ENCODE measurements at regions not wholly inside any gene's neighbourhood (a gene's known extent, or its start where the extent isn't known, plus 50 kb on each side); places are given as distances from the start of the nearest gene placed in this dataset.
"Not testable (repeated sequence)": the region's sequence is repeated elsewhere in the genome, so short reads cannot be mapped to it uniquely, and the experiment has no call there.

- DNase-seq (ENCODE audit: low spot score), result no peak
Observed at GRCh38 chr22:34599567-34599966, 466.4 kb upstream of the ISX start.

DNA sequence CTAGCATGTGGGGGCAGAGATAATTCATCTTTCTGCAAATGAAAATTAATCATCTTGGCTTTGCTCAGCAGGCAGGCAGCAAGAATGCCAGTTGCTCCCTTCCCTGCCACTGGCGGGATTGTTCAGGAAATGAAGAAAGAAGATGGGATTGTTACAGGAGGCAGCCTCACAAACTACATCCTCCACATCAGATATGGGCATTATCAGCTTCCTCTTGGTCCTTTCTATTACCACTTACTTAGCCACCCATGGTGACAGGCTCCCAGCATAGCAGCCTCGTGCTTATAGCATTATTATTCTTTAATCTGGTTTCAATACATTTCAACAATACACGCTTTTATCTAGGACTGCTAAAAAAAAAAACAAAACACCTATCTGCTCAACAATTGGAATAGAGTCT is 461.6 kb upstream of the ISX start:
- no peak for DNase-seq (ENCODE audit: low spot score)

DNA sequence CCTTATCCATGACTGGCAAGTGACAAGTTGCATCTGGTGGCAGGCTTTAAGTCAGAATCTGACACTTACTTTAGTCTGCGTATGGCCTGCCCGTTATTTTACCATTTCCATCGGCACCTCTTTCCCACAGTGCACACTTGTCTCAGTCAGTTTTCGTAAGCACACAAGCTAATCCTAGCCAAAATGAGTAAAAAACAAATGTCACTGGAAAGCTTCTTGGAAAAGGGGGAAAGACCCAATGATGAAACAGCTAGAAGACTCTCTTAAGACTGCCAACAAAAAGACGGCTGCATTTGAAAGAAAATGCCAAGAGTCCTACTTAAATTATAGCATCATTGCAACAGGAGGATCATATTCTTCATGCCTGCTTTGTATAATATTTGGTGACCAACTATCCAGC is 457.9 kb upstream of the ISX start:
- no peak for DNase-seq (ENCODE audit: low spot score)

DNA sequence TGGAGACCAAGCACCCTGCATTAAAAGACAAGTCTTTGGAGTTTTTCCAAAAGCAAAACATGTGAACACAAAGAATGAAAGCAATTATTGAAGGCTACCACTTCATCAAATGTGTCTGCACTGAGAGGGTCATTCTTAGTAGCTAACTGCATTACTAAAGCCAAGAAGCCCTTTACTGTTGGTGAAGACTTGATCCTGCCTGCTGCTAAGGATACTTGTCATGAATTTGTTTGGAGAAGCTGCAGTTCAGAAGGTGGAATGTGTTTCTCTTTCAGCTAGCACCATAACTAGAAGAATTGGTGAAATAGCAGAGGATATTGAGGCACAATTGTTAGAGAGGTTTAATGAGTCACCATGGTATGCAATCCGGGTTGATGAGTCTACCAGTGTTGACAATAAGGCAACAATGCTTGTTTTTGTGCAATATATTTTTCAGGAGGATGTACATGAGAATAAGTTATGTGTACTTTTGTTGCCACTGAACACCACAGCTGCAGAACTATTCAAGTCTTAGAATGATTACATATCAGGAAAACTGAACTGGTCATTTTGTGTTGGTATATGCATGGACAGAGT is 457.3 kb upstream of the ISX start:
- no peak for DNase-seq (ENCODE audit: low spot score)

DNA sequence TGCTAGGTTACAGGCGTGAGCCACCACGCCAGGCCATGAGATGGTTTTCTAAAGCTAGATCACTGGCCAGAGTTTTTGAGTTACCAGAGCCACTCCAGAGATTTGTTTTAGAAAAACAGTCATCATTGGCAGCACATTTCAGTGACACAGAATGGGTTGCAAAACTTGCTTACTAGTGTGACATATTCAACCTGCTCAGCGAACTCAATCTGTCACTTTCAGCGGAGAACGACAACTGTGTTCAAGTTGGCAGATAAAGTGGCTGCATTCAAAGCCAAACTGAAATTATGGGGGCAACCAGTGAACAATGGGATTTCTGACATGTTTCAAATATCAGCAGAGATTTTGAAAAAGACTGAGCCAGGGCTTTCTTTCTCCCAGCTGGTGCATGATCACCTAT is 456.3 kb upstream of the ISX start:
- DNase-seq (ENCODE audit: low spot score), result no peak

GRCh38 chr22:34620161-34620560 is 445.8 kb upstream of the ISX start:
- no peak for DNase-seq (ENCODE audit: low spot score)

- no peak for DNase-seq (ENCODE audit: low spot score)
Observed at GRCh38 chr22:34620832-34621231, 445.1 kb upstream of the ISX start.

DNA sequence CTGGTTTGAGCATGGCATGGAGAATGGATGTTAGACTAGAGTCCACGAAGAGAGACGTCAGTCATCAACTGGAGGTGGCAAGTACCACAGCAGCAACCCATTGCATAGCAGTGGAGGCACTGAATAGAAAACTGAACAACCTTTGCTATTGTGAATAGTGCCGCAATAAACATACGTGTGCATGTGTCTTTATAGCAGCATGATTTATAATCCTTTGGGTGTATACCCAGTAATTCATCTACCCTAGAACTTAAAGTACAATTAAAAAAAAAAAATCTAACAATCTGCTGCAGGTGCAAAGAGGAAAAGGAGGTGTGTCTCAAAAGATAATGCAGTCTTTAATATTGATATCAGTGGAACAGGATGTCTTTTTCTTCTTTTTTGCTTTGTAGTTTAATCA is 443.4 kb upstream of the ISX start:
- no peak for DNase-seq (ENCODE audit: low spot score)

DNA sequence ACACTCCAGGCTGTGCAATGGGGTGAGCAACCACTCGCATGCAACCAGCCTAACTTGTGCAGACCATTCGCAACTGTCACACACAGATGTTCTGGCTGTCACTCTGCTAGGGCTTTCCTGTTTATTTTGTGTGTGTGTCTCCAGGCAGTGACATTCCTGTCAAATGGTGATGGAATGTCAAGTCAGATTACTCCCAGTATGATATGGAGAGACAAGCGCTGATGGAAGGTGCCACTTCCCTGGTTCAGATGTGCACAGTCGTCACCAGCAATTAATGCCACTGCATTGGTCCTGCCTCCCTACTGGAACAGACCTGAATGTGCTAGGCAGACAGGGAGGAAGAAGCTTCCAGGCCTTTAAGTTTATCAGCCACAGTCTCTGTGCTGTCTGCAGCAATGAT is 442.4 kb upstream of the ISX start:
- no peak for DNase-seq (ENCODE audit: low spot score)

DNA sequence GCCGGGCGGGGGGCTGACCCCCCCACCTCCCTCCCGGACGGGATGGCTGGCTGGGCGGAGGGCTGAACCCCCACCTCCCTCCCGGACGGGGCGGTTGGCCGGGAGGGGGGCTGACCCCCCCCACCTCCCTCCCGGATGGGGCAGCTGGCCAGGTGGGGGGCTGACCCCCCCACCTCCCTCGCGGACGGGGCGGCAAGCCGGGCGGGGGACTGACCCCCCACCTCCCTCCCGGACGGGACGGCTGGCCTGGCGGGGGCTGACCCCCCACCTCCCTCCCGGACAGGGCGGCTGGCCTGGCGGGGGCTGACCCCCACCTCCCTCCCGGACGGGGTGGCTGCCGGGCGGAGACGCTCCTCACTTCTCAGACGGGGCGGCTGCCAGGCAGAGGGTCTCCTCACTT is 440.1 kb upstream of the ISX start:
- not testable (repeated sequence) for DNase-seq (ENCODE audit: low spot score)

GRCh38 chr22:34638128-34638527 is 427.8 kb upstream of the ISX start:
- DNase-seq (ENCODE audit: low spot score), result no peak

DNA sequence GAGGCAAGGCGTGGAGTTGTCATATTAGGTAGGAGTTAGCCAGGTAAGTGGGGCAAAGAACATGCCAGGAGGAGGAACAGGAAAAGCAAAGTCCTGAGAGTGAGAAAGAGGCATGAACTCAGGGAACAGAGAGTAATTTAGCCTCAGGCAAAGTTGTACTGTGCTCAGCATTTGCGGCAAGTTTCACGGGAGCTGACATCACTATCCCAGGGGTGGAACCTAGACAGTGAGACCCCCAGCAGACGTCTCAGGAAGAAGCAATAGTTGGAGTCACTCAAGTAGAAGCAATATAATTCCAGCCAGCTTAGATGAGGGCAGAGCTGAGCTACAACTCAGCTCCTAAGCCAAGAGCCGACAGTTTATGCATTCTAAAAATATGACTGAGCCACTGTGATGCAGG is 426.0 kb upstream of the ISX start:
- DNase-seq (ENCODE audit: low spot score), result no peak

- no peak for DNase-seq (ENCODE audit: low spot score)
Observed at GRCh38 chr22:34645375-34645774, 420.6 kb upstream of the ISX start.

- DNase-seq (ENCODE audit: low spot score), result no peak
Observed at GRCh38 chr22:34669001-34669400, 397.0 kb upstream of the ISX start.

DNA sequence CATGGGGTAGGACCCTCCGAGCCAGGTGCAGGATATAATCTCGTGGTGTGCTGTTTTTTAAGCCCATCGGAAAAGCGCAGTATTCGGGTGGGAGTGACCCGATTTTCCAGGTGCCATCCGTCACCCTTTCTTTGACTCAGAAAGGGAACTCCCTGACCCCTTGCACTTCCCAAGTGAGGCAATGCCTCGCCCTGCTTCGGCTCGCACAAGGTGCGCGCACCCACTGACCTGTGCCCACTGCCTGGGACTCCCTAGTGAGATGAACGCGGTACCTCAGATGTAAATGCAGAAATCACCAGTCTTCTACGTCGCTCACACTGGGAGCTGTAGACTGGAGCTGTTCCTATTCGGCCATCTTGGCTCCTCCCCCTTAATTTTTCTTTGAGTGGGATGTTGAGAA is 382.9 kb upstream of the ISX start:
- DNase-seq (ENCODE audit: low spot score), result not testable (repeated sequence)

- not testable (repeated sequence) for DNase-seq (ENCODE audit: low spot score)
Observed at GRCh38 chr22:34684278-34684677, 381.7 kb upstream of the ISX start.

DNA sequence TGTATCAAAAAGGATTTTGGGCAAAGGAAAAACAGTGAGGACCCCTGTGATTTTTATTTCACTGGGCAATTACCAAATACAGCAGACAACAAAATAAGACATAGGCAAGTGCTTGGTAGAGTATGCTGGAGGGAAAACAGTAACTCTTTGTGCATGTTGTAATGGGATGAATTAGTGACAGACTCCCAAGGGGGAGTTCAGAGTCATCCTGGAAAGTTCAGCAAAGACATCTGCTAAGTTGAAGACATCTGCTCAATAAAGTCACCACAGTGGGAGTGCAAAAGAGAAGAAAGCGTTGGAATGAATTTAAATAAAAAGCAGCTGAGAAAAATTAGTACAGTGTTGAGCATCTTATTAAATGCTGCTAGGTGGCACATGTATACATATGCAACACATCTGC is 378.8 kb upstream of the ISX start:
- DNase-seq (ENCODE audit: low spot score), result no peak

DNA sequence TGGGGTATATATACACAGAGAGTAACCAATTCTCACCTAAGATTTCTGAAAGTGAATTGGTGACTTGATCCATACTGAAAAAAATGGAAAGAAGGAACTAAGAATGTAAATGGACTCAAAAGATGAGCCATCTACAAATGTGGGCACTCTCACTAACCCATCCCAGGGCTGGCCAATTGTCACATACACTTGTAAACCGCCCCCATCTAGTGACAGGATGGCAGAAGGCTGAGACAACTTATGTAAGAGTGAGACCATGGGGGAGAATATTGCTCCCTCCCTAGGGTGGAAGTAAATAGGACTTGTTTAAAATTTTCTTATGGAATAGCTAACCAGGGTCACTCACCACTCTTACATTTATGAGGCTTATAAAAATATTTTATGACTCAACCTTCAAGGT is 377.1 kb upstream of the ISX start:
- DNase-seq (ENCODE audit: low spot score), result no peak

DNA sequence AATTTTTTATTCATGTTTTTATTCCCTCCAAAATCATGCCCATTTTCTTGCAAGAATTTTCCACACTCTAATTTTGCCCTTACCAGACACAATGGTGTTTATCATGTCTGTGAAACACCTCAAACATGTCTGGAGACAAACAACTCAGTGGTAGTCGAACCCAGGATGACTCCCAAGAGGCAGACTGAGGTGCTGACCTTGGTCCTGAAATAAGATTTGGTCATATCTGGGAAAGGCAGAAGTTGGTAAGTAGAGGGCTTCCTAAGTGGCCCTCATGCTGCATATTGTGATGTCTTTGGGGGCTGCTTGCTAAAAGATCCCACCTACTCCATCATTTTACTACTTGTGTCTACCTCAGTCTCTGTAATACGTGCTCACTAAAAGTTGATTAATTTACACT is 369.4 kb upstream of the ISX start:
- DNase-seq (ENCODE audit: low spot score), result no peak

GRCh38 chr22:34702279-34702678 is 363.7 kb upstream of the ISX start:
- no peak for DNase-seq (ENCODE audit: low spot score)

DNA sequence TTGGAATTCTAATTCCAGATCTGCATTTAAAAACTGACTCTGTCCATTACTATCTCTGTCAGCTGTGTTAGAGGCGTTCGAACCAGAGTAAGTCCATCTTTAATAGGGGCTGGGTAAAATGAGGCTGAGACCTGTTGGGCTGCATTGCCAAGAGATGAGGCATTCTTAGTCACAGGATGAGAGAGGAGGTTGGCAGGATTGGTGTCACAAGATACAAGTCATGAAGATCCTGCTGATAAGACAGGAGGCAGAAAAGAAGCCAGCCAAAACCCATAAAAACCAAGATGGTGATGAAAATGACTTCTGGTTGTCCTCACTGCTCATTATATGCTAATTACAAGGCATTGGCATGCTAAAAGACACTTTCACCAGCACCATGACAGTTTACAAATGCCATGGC is 356.3 kb upstream of the ISX start:
- no peak for DNase-seq (ENCODE audit: low spot score)

GRCh38 chr22:34722901-34723300 is 343.1 kb upstream of the ISX start:
- no peak for DNase-seq (ENCODE audit: low spot score)

- no peak for DNase-seq (ENCODE audit: low spot score)
Observed at GRCh38 chr22:34736081-34736480, 329.9 kb upstream of the ISX start.

GRCh38 chr22:34738661-34739400 is 327.1 kb upstream of the ISX start:
- DNase-seq (ENCODE audit: low spot score), result no peak

All from left forelimb (tissue), 1 donor.